ENCODE measurements at regions not wholly inside any gene's neighbourhood (a gene's known extent, or its start where the extent isn't known, plus 50 kb on each side); places are given as distances from the start of the nearest gene placed in this dataset.

- no peak for DNase-seq
These were observed 266.5 kb upstream of the PSMD7 start for GRCh38 chr16:74030000-74030706.

- DNase-seq, result peak; percentile 22
These were observed 267.4 kb upstream of the PSMD7 start for GRCh38 chr16:74029115-74029792.

- DNase-seq, result peak; percentile 37
These were observed 270.0 kb upstream of the PSMD7 start for GRCh38 chr16:74026373-74027281.

GRCh38 chr16:74024953-74025352 lies 271.7 kb upstream of the PSMD7 start:
- DNase-seq, result no peak

- DNase-seq, result no peak
These were observed 276.4 kb upstream of the PSMD7 start for GRCh38 chr16:74020095-74020670.

GRCh38 chr16:74019612-74020011 lies 277.0 kb upstream of the PSMD7 start:
- DNase-seq, result no peak

GRCh38 chr16:74015953-74016352 lies 280.7 kb upstream of the PSMD7 start:
- DNase-seq, result no peak

- no peak for DNase-seq
These were observed 297.9 kb upstream of the PSMD7 start for GRCh38 chr16:73998707-73999106.

- DNase-seq, result no peak
These were observed 298.6 kb upstream of the PSMD7 start for GRCh38 chr16:73997971-73998370.

GRCh38 chr16:73997340-73997711 lies 299.3 kb upstream of the PSMD7 start:
- no peak for DNase-seq

- DNase-seq, result peak; percentile 10
These were observed 299.8 kb upstream of the PSMD7 start for GRCh38 chr16:73996624-73997339.

- DNase-seq, result no peak
These were observed 302.7 kb upstream of the PSMD7 start for GRCh38 chr16:73993878-73994277.

- no peak for DNase-seq
These were observed 318.2 kb upstream of the PSMD7 start for GRCh38 chr16:73978407-73978784.

GRCh38 chr16:73976644-73977043 lies 320.0 kb upstream of the PSMD7 start:
- DNase-seq, result no peak

GRCh38 chr16:73973174-73973573 lies 323.4 kb upstream of the PSMD7 start:
- no peak for DNase-seq

GRCh38 chr16:73966851-73967250 lies 329.8 kb upstream of the PSMD7 start:
- DNase-seq, result no peak

- no peak for DNase-seq
These were observed 331.0 kb upstream of the PSMD7 start for GRCh38 chr16:73965591-73965990.

GRCh38 chr16:73956587-73957494 lies 339.8 kb upstream of the PSMD7 start:
- DNase-seq, result peak; percentile 47

- DNase-seq, result no peak
These were observed 340.9 kb upstream of the PSMD7 start for GRCh38 chr16:73955702-73956101.

- no peak for DNase-seq
These were observed 341.4 kb upstream of the PSMD7 start for GRCh38 chr16:73955255-73955654.

- DNase-seq, result no peak
These were observed 345.1 kb upstream of the PSMD7 start for GRCh38 chr16:73951481-73951880.

All from NCI-H69 (cell line).